22Rv1 (cell line): ENCODE measurements at regions not wholly inside any gene's neighbourhood (a gene's known extent, or its start where the extent isn't known, plus 50 kb on each side); places are given as distances from the start of the nearest gene placed in this dataset.

Experiments
- H3K27ac ChIP-seq: fragments of 450-650 bp; 2 replicates; pipeline ENCODE4 v1.5.1; 2017
- CTCF ChIP-seq: fragments of 450-650 bp; IDR thresholded peaks from 2 replicates; pipeline ENCODE4 v1.5.1; 2017; ENCODE audit warnings: mild to moderate bottlenecking
- ZFX ChIP-seq: fragments of 450-650 bp; IDR thresholded peaks from 2 replicates; pipeline ENCODE4 v1.6.1; 2017; ENCODE audit warnings: antibody characterized with exemption, borderline replicate concordance

DNA sequence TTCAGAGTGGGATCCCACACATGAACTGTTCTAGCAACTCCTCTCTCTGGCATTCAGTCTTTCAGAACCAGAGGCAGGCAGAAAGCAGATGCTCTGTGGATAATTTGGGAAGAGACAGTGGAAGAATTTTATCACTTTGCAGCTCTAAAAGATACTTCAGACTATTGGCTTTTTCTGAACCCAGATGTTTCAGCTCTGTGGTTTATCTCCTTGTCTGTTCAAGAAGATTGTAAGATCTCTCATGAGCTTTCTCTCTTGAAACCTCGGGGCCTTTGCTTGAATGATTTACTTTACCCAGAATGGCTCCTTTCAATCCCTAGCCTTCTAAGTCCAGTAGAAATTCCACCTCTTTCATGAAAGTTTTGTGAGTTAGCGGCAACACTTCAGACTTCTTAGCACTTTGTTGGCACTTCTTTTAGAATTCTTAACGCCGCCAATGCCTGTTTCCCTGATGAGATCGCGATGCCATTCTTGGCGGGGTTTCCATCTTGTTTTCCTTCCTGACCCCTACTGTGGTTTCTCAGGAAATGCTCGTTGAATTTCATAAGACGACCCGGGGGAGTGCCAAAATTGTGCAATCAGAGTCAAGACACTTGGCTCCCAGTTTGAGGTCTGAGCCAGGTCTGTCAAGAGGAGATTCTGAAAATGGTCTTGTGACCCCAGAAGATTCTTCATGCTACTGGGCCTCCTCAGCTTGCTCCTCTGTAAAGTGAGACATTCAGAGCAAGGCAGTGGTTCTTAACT is 107.0 kb upstream of the PRICKLE1 start:
- TF ChIP-seq CTCF (no peak), ZFX (no peak)

DNA sequence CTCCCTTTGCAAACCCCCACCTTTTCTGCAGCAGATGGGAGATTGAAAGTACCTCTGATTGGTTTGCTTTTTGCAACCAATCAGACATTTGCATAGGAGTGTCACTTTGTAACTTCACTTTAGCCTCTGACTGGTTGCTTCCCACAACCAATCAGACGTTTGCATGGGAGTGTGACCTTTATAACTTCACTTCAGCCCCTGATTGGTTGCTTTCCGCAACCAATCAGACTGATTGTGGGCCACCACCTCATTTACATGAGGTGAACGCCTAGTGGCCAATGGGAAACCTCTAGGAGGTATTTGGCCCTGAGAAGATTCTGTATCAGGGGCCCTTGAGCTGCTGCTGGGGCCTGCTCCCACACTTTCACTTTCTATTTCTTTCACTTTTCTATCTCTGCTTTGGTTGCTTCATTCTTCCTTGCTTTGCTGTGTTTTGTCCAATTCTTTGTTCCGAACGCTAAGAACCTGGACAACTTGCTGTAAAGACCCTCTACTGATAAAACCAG is 106.0 kb upstream of the PRICKLE1 start:
- TF ChIP-seq ZFX (no peak), CTCF (no peak)
- H3K27ac ChIP-seq, result no peak overlapping the region

More for the DNA sequence above, 107.0 kb upstream of the PRICKLE1 start:
- no peak overlapping the region for H3K27ac ChIP-seq

- no peak overlapping the region for H3K27ac ChIP-seq
- TF ChIP-seq ZFX (no peak), CTCF (no peak)
Measured at GRCh38 chr12:42692749-42693148, 103.2 kb upstream of the PRICKLE1 start.

GRCh38 chr12:42691991-42692557 is 102.5 kb upstream of the PRICKLE1 start:
- H3K27ac ChIP-seq, result no peak overlapping the region
- no peak for TF ChIP-seq ZFX

DNA sequence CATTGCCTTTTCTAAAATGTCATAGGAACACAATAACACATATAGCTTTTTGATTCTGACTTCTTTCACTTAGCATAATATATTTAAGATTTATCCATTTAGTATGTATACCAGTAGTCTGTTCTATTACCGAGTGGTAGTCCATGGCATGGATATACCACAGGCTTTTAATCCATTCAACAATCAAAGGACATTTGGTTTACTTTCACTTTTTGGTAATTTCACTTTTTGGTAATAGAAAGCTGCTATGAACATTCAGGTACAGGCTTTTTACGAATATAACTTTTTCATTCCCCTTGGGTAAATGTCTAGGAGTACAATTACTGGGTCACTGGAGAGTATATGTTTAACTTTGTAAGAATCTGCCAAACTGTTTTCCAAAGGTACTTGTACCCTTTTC is 100.7 kb upstream of the PRICKLE1 start:
- H3K27ac ChIP-seq, result no peak overlapping the region
- TF ChIP-seq CTCF, result no peak
- no peak for TF ChIP-seq ZFX

GRCh38 chr12:42689699-42690098 is 100.2 kb upstream of the PRICKLE1 start:
- H3K27ac ChIP-seq, result no peak overlapping the region
- TF ChIP-seq ZFX, result no peak
- TF ChIP-seq CTCF, result no peak

DNA sequence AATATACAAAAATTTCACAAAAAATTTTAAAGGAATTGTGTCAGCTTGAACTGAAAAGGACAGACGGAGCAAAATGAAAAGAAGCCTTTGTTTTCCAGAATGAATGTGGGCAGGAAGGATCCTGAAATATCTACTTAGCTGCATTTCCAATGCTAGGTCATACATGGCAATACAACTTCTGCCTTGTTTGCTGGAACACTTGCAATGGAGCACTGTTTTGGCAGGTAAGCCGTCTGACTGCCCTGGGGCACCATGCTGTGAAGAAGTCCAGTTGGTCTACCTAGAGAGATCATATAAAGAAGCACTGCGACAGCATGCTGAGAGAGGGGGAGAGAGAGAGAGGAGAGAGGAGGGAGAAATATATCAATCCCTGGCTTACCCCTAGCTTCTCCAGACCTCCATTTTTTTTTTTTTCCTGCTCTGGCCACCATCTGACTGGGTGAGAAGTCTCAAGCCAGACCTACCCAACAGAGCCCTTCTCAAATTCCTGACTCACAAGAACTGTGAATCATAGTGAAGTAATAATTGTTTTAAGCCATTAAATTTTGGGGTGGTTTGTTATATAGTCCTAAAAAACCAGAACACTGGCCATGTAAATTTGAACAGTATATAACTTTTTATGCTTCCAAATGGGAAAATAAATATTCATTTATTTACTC is 97.1 kb upstream of the PRICKLE1 start:
- no peak overlapping the region for H3K27ac ChIP-seq
- TF ChIP-seq ZFX, result no peak
- TF ChIP-seq CTCF, result no peak
